ENCODE measurements at regions not wholly inside any gene's neighbourhood (a gene's known extent, or its start where the extent isn't known, plus 50 kb on each side); places are given as distances from the start of the nearest gene placed in this dataset.
A peak's percentile ranks its signal among the peaks of the same experiment; 100 is the strongest.

DNA sequence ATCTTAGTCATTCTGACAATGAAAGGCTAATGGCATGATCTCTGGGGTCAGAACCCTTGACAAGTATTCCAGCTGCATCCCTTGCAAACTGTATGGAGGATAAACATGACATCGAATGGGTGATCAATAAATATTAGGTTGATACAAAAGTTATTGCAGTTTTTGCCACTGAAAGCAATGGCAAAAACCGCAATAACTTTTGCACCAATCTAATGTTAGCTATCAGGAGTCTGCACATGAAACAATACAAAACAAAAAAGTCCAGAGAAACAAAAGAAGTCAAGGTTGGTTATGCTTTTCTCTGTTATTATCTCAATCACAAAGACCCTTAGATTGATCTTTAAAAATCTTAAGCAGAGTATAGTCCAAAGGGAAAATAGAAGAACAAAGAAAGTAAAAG is 292.7 kb downstream of the DUSP10 start:
- POLR2A ChIA-PET: no interaction called here
- TF ChIP-seq TAF1 (IDR thresholded peaks at IDR 0.05; ENCODE audit: borderline replicate concordance, low read depth, low read length): no peak
- TF ChIP-seq, protein P1, sequence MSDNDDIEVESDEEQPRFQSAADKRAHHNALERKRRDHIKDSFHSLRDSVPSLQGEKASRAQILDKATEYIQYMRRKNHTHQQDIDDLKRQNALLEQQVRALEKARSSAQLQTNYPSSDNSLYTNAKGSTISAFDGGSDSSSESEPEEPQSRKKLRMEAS (IDR thresholded peaks at IDR 0.05; ENCODE audit: low read depth): no peak
- no peak for TF ChIP-seq YY1 (IDR thresholded peaks at IDR 0.05; ENCODE audit: low read depth)
- TF ChIP-seq, protein P2, sequence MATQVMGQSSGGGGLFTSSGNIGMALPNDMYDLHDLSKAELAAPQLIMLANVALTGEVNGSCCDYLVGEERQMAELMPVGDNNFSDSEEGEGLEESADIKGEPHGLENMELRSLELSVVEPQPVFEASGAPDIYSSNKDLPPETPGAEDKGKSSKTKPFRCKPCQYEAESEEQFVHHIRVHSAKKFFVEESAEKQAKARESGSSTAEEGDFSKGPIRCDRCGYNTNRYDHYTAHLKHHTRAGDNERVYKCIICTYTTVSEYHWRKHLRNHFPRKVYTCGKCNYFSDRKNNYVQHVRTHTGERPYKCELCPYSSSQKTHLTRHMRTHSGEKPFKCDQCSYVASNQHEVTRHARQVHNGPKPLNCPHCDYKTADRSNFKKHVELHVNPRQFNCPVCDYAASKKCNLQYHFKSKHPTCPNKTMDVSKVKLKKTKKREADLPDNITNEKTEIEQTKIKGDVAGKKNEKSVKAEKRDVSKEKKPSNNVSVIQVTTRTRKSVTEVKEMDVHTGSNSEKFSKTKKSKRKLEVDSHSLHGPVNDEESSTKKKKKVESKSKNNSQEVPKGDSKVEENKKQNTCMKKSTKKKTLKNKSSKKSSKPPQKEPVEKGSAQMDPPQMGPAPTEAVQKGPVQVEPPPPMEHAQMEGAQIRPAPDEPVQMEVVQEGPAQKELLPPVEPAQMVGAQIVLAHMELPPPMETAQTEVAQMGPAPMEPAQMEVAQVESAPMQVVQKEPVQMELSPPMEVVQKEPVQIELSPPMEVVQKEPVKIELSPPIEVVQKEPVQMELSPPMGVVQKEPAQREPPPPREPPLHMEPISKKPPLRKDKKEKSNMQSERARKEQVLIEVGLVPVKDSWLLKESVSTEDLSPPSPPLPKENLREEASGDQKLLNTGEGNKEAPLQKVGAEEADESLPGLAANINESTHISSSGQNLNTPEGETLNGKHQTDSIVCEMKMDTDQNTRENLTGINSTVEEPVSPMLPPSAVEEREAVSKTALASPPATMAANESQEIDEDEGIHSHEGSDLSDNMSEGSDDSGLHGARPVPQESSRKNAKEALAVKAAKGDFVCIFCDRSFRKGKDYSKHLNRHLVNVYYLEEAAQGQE (IDR thresholded peaks at IDR 0.05; ENCODE audit: low read depth, low read length): no peak
- no peak for TF ChIP-seq FOXJ3 (CRISPR knock-in tag; IDR thresholded peaks at IDR 0.05)
- no peak for TF ChIP-seq RAD21 (IDR thresholded peaks at IDR 0.05; ENCODE audit: low read length)
- no peak for TF ChIP-seq NFIC (IDR thresholded peaks at IDR 0.05; ENCODE audit: borderline replicate concordance)
- no peak for TF ChIP-seq JUND (IDR thresholded peaks at IDR 0.05)
- TF ChIP-seq CHD2 (IDR thresholded peaks at IDR 0.05; ENCODE audit: low read length, partially characterized antibody): no peak
- no peak for TF ChIP-seq RXRA (IDR thresholded peaks at IDR 0.05; ENCODE audit: borderline replicate concordance, low read depth)
- TF ChIP-seq MEF2A (IDR thresholded peaks at IDR 0.05; ENCODE audit: borderline replicate concordance, low read depth): no peak
- no peak for TF ChIP-seq RCOR1 (IDR thresholded peaks at IDR 0.05; ENCODE audit: low read length)
- no peak for TF ChIP-seq FOXM1 (IDR thresholded peaks at IDR 0.05; ENCODE audit: low read depth)
- TF ChIP-seq, protein P3, sequence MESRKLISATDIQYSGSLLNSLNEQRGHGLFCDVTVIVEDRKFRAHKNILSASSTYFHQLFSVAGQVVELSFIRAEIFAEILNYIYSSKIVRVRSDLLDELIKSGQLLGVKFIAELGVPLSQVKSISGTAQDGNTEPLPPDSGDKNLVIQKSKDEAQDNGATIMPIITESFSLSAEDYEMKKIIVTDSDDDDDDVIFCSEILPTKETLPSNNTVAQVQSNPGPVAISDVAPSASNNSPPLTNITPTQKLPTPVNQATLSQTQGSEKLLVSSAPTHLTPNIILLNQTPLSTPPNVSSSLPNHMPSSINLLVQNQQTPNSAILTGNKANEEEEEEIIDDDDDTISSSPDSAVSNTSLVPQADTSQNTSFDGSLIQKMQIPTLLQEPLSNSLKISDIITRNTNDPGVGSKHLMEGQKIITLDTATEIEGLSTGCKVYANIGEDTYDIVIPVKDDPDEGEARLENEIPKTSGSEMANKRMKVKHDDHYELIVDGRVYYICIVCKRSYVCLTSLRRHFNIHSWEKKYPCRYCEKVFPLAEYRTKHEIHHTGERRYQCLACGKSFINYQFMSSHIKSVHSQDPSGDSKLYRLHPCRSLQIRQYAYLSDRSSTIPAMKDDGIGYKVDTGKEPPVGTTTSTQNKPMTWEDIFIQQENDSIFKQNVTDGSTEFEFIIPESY (IDR thresholded peaks at IDR 0.05; ENCODE audit: borderline replicate concordance, low read depth): no peak
- no peak for TF ChIP-seq RFX5 (IDR thresholded peaks at IDR 0.05; ENCODE audit: low read length)
- TF ChIP-seq, protein P4, sequence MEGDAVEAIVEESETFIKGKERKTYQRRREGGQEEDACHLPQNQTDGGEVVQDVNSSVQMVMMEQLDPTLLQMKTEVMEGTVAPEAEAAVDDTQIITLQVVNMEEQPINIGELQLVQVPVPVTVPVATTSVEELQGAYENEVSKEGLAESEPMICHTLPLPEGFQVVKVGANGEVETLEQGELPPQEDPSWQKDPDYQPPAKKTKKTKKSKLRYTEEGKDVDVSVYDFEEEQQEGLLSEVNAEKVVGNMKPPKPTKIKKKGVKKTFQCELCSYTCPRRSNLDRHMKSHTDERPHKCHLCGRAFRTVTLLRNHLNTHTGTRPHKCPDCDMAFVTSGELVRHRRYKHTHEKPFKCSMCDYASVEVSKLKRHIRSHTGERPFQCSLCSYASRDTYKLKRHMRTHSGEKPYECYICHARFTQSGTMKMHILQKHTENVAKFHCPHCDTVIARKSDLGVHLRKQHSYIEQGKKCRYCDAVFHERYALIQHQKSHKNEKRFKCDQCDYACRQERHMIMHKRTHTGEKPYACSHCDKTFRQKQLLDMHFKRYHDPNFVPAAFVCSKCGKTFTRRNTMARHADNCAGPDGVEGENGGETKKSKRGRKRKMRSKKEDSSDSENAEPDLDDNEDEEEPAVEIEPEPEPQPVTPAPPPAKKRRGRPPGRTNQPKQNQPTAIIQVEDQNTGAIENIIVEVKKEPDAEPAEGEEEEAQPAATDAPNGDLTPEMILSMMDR (IDR thresholded peaks at IDR 0.05): no peak
- TF ChIP-seq, protein P5, sequence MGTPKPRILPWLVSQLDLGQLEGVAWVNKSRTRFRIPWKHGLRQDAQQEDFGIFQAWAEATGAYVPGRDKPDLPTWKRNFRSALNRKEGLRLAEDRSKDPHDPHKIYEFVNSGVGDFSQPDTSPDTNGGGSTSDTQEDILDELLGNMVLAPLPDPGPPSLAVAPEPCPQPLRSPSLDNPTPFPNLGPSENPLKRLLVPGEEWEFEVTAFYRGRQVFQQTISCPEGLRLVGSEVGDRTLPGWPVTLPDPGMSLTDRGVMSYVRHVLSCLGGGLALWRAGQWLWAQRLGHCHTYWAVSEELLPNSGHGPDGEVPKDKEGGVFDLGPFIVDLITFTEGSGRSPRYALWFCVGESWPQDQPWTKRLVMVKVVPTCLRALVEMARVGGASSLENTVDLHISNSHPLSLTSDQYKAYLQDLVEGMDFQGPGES (IDR thresholded peaks at IDR 0.05; ENCODE audit: low read depth, low read length): no peak
- no peak for TF ChIP-seq POLR2AphosphoS5 (IDR thresholded peaks at IDR 0.05; ENCODE audit: low read depth, low read length)
- TF ChIP-seq ELF1 (IDR thresholded peaks at IDR 0.05): no peak
- TF ChIP-seq, protein P6, sequence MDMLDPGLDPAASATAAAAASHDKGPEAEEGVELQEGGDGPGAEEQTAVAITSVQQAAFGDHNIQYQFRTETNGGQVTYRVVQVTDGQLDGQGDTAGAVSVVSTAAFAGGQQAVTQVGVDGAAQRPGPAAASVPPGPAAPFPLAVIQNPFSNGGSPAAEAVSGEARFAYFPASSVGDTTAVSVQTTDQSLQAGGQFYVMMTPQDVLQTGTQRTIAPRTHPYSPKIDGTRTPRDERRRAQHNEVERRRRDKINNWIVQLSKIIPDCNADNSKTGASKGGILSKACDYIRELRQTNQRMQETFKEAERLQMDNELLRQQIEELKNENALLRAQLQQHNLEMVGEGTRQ (IDR thresholded peaks at IDR 0.05; ENCODE audit: borderline replicate concordance, low read depth, low read length): no peak

More for the DNA sequence above, 292.7 kb downstream of the DUSP10 start:
- no peaks in the 10 kb centered on the region for H4K20me1 ChIP-seq (ENCODE audit: insufficient read depth)
- WGBS (ENCODE audit: low lambda C conversion rate): 74% methylated on average over 2 of the region's 2 CpGs
- H3K4me2 ChIP-seq: no peak overlapping the region
- no peak for DNase-seq
- H3K79me2 ChIP-seq (ENCODE audit: insufficient read depth): no peaks in the 10 kb centered on the region
- H3K9me3 ChIP-seq: no peaks in the 10 kb centered on the region
- no peaks in the 10 kb centered on the region for H3K27me3 ChIP-seq (ENCODE audit: insufficient read depth)
- H2AFZ ChIP-seq (ENCODE audit: low read depth): no peak overlapping the region
- H3F3A ChIP-seq (replicated peaks; ENCODE audit: insufficient read depth): no peaks in the 10 kb centered on the region
- H3K9ac ChIP-seq: no peak overlapping the region
- no peaks in the 10 kb centered on the region for H3K9me2 ChIP-seq
- CTCF ChIA-PET: interaction anchor here (1.4 to 2.6 kb wide), 2 partner anchors 14 to 1006 kb away, joined by 5 to 12 read pairs; no protein-coding TSS in a partner anchor
- peak overlapping the region in 1 of 2 experiments; percentile 56; a peak in 1 of 4 replicates for H3K27ac ChIP-seq (ENCODE audit: low read depth in 2 of 2, low read length in 1 of 2)
- no peaks in the 10 kb centered on the region for H3K36me3 ChIP-seq (replicated peaks in 1 of 2; ENCODE audit: control insufficient read depth in 1 of 2, insufficient read depth in 2 of 2, low read length in 1 of 2)
- H3K4me1 ChIP-seq (ENCODE audit: control insufficient read depth in 1 of 2, insufficient read depth in 2 of 2, low read depth in 1 of 2, low read length in 1 of 2): no peaks in the 10 kb centered on the region; a peak in 1 of 4 replicates
- no peak overlapping the region for H3K4me3 ChIP-seq (ENCODE audit: low read depth in 2 of 2, low read length in 1 of 2)
